ENCODE measurements at regions not wholly inside any gene's neighbourhood (a gene's known extent, or its start where the extent isn't known, plus 50 kb on each side); places are given as distances from the start of the nearest gene placed in this dataset.

DNA sequence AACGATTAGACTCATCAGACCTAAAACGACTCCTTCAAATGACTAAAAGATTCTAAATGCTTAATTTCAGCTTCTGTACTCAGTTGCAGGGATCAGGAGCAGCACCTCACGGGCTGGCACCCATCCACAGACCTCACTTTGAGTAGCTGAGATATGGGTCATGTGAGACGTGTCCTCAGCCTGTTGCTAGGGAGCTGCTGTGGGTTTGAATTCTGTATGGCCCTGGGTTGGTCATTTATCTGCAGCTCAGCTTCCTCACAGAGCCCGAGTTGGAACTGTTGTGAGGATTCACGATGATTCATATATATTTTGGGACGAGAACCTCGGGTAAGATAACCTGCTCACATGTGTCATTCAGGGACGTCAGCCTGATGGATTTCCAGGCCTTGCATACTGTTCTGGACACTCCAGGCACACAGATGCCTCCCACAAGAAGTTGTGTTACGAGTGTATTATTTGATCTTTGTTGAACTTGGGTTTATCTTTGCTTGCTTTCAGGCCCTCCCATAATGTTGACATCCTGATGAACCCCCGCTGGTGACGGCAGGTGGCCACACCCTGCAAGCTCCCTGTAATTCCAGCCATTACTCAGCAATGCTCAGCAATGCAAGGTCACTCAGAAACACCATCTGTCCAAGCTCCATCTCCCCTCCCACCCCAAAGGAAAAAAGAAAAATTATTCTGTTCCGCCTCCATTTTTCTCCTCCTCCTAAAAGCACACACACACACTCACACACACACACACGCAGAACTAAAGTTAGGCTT, 137.6 kb downstream of the RBFOX3 start:
- TF ChIP-seq, protein P1, sequence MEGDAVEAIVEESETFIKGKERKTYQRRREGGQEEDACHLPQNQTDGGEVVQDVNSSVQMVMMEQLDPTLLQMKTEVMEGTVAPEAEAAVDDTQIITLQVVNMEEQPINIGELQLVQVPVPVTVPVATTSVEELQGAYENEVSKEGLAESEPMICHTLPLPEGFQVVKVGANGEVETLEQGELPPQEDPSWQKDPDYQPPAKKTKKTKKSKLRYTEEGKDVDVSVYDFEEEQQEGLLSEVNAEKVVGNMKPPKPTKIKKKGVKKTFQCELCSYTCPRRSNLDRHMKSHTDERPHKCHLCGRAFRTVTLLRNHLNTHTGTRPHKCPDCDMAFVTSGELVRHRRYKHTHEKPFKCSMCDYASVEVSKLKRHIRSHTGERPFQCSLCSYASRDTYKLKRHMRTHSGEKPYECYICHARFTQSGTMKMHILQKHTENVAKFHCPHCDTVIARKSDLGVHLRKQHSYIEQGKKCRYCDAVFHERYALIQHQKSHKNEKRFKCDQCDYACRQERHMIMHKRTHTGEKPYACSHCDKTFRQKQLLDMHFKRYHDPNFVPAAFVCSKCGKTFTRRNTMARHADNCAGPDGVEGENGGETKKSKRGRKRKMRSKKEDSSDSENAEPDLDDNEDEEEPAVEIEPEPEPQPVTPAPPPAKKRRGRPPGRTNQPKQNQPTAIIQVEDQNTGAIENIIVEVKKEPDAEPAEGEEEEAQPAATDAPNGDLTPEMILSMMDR (IDR thresholded peaks at IDR 0.05), result no peak
- no peak for TF ChIP-seq POLR2A (IDR thresholded peaks at IDR 0.05)
